HG03139 (cell line): ENCODE measurements at regions not wholly inside any gene's neighbourhood (a gene's known extent, or its start where the extent isn't known, plus 50 kb on each side); places are given as distances from the start of the nearest gene placed in this dataset.

Experiments
- ATAC-seq: cut with Tn5 transposase; IDR thresholded peaks from one replicate; pipeline ENCODE4 v1.9.1; 2021; ENCODE audit not compliant: unreplicated experiment

GRCh38 chr14:71588576-71589215 lies 343.5 kb upstream of the RGS6 start:
- ATAC-seq = no peak

GRCh38 chr14:71589609-71590008 lies 342.6 kb upstream of the RGS6 start:
- ATAC-seq = no peak

GRCh38 chr14:71590131-71590530 lies 342.1 kb upstream of the RGS6 start:
- no peak for ATAC-seq

- ATAC-seq = no peak
Observed at GRCh38 chr14:71591231-71591630, 341.0 kb upstream of the RGS6 start.

DNA sequence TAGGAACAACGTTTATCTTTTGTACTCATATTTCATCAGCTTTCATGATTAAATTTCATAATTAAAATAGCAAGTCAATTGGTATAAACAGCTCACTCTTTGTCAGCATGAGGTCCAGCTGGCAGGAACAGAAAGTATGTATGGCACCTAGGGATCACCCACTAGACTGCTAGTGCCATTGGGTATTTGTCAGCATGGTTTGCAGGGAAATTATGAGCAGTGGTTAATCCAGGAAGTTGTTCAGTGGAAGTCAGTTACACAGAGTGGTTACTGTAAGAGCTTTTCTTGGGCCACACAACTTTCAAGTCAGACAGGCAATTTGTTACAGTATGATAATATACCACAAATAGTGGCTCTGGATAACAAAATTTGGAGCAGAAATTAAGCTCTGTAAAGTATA lies 340.3 kb upstream of the RGS6 start:
- no peak for ATAC-seq

DNA sequence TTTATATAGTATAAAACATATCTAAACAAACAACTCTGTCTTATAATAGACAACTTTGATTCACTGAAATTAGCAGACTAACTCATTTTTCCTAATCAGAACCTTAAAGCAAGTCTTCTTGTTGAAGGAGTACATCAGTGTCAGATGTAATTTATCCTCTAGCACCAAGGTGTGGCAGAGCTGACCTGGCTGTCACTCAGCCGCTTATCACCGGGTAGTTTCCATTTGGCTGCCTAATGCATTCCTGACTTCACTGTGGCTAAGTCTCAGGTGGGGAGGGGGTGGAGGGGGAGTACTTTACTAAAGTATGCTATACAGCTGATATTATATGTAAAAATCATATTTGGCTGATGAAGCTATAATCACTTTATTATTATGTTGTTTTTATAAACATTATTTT lies 339.9 kb upstream of the RGS6 start:
- ATAC-seq = no peak

DNA sequence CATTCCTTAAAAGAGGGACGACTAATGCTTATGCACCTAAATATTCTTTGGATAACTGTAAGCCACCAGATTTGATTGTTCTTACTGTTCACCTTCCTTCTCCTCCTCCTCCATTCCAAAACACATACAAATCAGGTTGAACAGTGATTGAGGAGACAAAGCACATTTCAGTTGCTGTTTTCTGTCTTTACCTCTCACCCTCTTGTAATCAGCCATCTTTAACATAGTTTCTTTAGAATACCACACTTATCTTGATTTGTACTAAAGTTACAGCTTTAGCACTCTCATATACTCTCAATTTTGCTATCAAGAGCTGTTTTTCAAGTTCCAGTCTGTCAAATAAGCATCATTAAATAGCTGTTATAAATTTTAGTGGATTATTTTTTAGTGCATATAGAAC lies 338.3 kb upstream of the RGS6 start:
- no peak for ATAC-seq

DNA sequence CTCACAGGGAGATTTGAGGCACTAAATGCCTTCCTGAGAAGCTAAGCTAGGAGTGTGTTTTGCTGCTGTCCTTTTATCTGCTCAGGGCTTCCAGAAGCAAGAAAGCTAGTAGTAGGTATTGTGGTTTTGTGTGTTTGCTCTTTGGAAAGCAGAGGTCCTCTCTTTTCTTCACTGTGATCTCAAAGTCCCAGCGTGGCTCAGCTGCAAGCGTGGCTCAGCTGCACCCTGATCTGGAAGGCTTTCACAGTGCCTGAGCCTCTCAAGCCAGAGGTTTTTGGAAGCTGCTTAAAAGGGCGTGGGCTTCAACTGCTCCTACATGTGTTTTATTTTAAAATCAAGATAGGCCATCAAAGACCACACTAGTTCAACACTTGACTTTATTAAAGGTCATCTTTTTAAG lies 337.4 kb upstream of the RGS6 start:
- ATAC-seq = no peak

DNA sequence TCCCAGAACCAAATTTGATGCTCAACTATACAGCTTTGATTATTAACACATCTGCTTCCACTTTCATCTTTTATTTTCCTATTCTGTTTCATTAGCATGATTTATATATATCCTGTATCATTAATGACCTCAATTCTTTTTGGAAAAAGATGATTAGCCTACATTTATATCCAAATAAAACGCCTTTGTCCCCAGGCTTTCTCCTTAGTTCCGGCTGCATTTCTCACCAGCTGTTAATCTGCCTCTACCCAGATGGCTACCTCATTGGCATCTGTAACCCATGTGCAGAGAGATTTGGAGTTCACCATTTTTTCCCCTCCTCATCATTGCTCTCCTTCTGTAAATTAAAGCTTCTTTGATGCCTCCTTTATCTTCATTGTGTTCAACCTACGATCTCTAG lies 336.8 kb upstream of the RGS6 start:
- no peak for ATAC-seq

GRCh38 chr14:71597287-71597920 lies 334.8 kb upstream of the RGS6 start:
- ATAC-seq = peak; percentile 26

DNA sequence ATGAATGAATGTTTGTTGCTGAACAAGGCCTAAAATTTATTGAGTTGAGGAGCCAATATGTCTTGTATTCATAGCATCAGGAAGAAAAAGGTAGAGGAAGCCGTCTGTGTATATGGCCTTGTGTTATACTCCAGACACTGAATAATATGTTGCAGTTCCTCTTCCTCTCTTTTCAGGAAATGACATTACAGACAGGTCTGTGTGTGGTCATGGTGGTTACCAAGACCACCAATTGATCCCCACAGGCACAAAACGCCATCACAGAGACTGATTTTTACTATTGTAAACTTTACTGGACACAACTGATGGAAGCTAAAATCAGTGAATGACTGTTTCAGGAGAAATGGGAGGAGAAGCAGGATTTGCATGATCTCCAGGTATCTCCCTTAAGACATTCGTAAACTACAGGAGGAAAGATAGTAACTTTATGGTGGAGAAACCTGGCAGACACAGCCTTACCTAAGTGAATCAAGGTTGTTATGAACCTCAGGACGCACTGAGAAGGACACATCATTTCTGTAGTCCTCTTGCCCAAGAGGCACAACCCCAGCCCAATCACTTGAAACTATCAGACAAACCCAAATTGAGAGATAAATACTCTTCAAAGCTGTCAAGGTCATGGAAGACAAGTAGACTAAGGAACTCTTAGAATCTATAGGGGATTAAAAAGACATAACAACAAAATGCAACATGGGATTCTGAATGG lies 334.1 kb upstream of the RGS6 start:
- peak; percentile 82 for ATAC-seq

GRCh38 chr14:71600309-71600708 lies 331.9 kb upstream of the RGS6 start:
- no peak for ATAC-seq

DNA sequence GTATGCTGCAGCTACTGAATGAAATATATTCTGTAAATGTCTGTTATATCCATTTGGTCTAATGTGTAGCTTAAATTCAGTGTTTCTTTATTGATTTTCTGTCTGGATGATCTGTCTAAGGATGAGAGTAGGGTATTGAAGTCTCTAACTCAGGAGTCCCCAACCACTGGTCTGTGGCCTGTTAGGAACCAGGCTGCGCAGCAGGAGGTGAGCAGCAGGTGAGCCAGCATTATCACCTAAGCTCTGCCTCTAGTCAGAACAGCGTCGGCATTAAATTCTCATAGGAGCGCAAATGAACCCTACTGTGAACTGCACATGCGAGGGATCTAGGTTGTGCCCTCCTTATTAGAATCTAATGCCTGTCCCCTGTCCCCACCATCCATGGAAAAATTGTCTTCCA lies 329.7 kb upstream of the RGS6 start:
- ATAC-seq = no peak

GRCh38 chr14:71604231-71604630 lies 328.0 kb upstream of the RGS6 start:
- ATAC-seq = no peak

- ATAC-seq = no peak
Observed at GRCh38 chr14:71606064-71606463, 326.2 kb upstream of the RGS6 start.

DNA sequence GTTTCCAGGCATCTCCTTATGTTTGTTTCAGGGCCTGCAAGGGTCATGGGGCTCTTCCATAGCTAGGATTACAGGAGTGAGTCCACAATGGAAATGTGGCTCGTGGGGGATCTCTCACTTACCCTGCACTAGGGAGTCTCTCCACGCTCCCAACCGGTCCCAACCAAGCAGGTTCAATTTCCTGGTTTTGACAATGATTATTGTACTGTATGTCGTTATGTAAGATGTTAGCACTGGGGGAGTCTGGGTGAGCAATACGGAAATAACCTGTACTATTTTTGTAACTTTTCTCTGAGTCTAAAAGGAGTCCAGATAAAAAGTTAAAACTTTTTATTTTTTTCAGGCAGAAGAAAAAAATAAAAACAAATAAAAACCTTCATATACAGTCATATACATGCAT lies 325.7 kb upstream of the RGS6 start:
- ATAC-seq = no peak

DNA sequence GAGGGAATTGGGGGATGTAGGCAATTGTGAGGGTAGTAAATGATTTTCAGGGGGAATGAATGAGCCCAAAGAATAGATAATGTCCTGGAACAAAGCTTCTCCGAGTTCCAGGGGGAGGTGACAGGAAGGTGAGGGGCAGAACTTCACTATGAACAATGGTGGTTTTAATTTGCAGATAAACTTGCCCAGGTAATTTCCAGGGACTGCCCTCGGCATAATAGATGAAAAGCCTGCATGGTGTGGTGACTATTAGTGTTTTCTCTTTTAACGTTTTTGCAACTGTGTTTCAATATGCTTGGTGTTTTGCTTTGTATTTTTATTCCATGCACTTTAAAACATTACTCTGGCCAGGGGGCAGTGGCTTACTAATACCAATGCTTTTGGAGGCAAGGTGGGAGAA lies 325.2 kb upstream of the RGS6 start:
- ATAC-seq = no peak

DNA sequence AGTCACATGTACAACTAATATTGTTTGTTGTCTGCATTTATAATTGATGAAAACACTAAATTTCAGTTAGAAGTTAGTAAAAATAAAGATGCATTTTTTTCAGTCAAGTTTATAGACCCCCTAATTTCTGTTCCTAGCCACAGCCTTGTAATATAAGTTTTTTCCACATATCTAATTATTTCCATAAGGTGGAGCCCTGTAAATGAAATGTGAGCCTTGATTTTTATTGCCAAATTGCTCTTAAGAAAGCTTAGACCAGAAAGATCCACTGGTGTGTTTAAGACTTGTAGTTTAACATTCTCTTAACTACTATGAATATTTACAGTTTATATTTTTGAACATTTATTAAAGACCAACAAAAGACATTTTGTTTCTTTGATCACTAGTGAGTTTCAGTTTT lies 322.1 kb upstream of the RGS6 start:
- ATAC-seq = no peak

DNA sequence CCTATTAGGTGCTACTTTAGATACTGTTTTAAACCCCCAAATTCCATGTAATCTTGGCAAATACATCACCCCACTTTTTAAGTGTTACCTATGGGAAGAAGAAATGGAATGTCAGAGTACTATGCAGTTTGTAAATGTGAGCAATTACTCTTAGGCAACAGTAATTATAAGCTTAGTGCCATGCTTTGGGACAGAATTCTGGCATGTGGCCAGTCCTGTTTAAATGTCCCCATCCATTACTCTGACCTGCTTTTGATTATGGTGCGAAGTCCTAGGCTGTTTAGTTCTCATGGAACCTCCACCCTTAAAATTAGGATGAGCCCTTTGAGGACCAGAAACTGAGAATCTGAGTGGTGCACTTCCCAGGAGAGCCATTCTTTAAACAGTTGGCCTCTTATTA lies 321.4 kb upstream of the RGS6 start:
- ATAC-seq = no peak

DNA sequence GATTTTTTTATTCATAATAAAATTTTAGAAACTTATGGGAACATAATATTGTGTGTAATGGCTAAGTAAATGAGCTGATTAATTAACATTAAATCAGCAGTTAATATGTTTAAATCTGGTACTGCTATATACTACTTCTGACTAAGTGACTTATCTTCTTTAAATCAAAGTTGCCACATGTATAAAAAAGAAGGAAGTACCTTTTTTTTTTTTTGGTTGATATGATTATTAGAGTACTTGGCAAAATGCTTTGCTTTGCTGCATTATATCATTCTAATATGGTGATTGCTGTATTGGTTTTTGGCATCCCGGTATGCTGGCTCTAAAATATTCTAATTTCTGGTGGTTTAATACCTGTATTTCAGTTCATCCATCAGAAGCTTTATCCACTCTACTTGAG lies 319.1 kb upstream of the RGS6 start:
- no peak for ATAC-seq

DNA sequence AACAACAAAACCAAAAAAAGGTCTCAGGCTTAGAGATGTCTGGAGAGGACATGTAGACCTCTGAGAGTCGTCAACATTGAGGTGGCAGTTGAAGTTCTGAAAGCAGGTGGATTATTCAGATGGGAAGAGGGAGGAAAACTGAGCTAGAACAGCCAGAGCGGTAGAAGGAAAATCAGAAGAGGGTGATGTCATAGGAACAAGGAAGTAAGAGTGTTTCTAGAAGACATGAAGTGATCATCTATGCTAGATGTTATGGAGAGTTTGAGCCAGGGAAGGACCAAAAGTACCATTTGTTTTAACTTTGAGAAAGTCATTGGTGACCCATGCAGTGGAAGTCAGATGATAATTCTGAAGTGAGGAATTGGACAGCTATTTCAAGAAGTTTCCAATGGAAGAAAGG lies 316.2 kb upstream of the RGS6 start:
- no peak for ATAC-seq

- ATAC-seq = no peak
Observed at GRCh38 chr14:71618047-71618446, 314.2 kb upstream of the RGS6 start.

DNA sequence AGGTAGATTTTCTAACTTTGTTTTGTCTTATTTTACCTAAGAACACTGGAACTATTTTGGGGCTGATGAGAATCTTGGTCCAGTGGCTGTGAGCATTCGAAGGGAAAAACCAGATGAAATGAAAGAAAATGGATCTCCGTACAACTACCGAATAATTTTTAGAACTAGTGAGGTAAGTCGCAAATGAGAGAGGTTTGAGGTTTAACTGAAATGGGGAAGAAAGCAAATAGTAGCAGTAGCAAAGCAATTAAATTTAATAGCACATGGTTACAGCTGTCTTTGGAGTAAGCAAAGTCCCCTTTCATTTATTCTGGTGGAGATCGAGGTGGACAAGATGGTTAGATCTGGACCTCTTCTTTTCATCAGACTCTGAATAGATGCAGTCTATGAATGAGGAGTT lies 313.5 kb upstream of the RGS6 start:
- ATAC-seq = no peak
